ENCODE measurements at regions not wholly inside any gene's neighbourhood (a gene's known extent, or its start where the extent isn't known, plus 50 kb on each side); places are given as distances from the start of the nearest gene placed in this dataset.

GRCh38 chr11:129292771-129293170 is 82.9 kb upstream of the BARX2 start:
- no CpG with 5 or more reads among the region's 2 CpGs for WGBS, 2 experiments (ENCODE audit: extremely low coverage in 2 of 2, insufficient read length in 1 of 2)
- intact Hi-C loops (cut with micrococcal nuclease), result no loop called here

More at GRCh38 chr11:129292771-129293170, 82.9 kb upstream of the BARX2 start:
- Histone ChIP-seq H3K4me3 (ENCODE audit: insufficient read depth, low read depth, low read length) (no peak overlapping the region), H2BK15ac (ENCODE audit: low read depth, low read length) (no peak overlapping the region), H3K36me3 (ENCODE audit: control insufficient read depth, insufficient read depth, low read length) (no peaks in the 10 kb centered on the region), H4K5ac (ENCODE audit: low read depth, low read length) (no peak overlapping the region), H2BK20ac (ENCODE audit: low read depth, low read length) (no peak overlapping the region), H3K4ac (ENCODE audit: low read depth, low read length) (no peak overlapping the region), H3K18ac (ENCODE audit: low read depth, low read length) (no peak overlapping the region), H3K14ac (replicated peaks; ENCODE audit: low read depth, low read length) (no peak overlapping the region), H2BK120ac (ENCODE audit: low read depth, low read length) (no peak overlapping the region), H3K79me1 (ENCODE audit: low read depth in 1 of 2, low read length in 2 of 2) (no peaks in the 10 kb centered on the region), H4K91ac (ENCODE audit: insufficient read depth, low read depth, low read length) (no peak overlapping the region), H3K9ac (ENCODE audit: low read depth, low read length) (no peak overlapping the region), H3K56ac (ENCODE audit: extremely low read depth, insufficient read depth, low read length) (no peak overlapping the region), H3K4me1 (ENCODE audit: control insufficient read depth, insufficient read depth, low read length) (no peaks in the 10 kb centered on the region), H2AFZ (replicated peaks; ENCODE audit: low read length, poor library complexity) (no peak overlapping the region), H3K27ac (ENCODE audit: insufficient read depth, low read length) (no peak overlapping the region), H4K20me1 (ENCODE audit: insufficient read depth, low read length) (no peaks in the 10 kb centered on the region), H4K8ac (ENCODE audit: low read depth in 2 of 2, low read length in 2 of 2) (no peak overlapping the region), H3K27me3 (ENCODE audit: control insufficient read depth, insufficient read depth, low read length) (peaks cover 29% of the 10 kb centered on the region), H3K23ac (ENCODE audit: low read depth, low read length) (no peak overlapping the region), H3K4me2 (ENCODE audit: low read depth, low read length) (no peak overlapping the region), H2BK5ac (ENCODE audit: low read depth, low read length, poor library complexity, severe bottlenecking) (no peak overlapping the region), H3K9me3 (ENCODE audit: control insufficient read depth, insufficient read depth, low read length) (no peaks in the 10 kb centered on the region), H2AK5ac (ENCODE audit: low read depth, low read length) (no peak overlapping the region), H2AK9ac (replicated peaks; ENCODE audit: low read depth, low read length, poor library complexity) (no peak overlapping the region), H3K9me1 (ENCODE audit: insufficient read depth, low read length) (no peaks in the 10 kb centered on the region)
- ATAC-seq (ENCODE audit: low read depth) (no peak), DNase-seq (no peak)
- POLR2A ChIA-PET (ENCODE audit: unreplicated experiment), result no interaction called here
- in situ Hi-C loops (cut with MboI; ENCODE audit: low sequenced_read_pairs), result no loop called here
- CTCF ChIA-PET, result no interaction called here
- BruUV-seq (replicated peaks), result no TSS peak
- dilution Hi-C loops (cut with HindIII; ENCODE audit: low sequenced_read_pairs, unreplicated experiment), result no loop called here
- TF ChIP-seq CEBPB (IDR thresholded peaks at IDR 0.05; ENCODE audit: low read depth, low read length), result peak; percentile 29; the same call in 1 of the 2 replicates
- no peak for TF ChIP-seq POLR2A (IDR thresholded peaks at IDR 0.05; ENCODE audit: low read depth, low read length)
- TF ChIP-seq RCOR1 (IDR thresholded peaks at IDR 0.05; ENCODE audit: insufficient replicate concordance, low read length), result no peak
